Right lung (tissue), 2 donors: ENCODE measurements at regions not wholly inside any gene's neighbourhood (a gene's known extent, or its start where the extent isn't known, plus 50 kb on each side); places are given as distances from the start of the nearest gene placed in this dataset.

Source experiments
- DNase-seq, 2 donors: peaks; one replicate each; pipeline ENCODE4 v3.0.0-alpha.2; 2013

- DNase-seq, result no peak
These were observed 56.1 kb upstream of the LRRC7 start for GRCh38 chr1:69511426-69512192.

- no peak for DNase-seq
These were observed 54.1 kb upstream of the LRRC7 start for GRCh38 chr1:69513601-69514000.
